GM23338 (cell line): ENCODE measurements at regions not wholly inside any gene's neighbourhood (a gene's known extent, or its start where the extent isn't known, plus 50 kb on each side); places are given as distances from the start of the nearest gene placed in this dataset.

Experiments used
- ATAC-seq: fragments of 200-7000 bp; cut with Tn5 transposase; 3 replicates; pipeline ENCODE4 v1.9.1; 2020
- DNase-seq: peaks from one replicate; pipeline ENCODE4 v3.0.0-alpha.2; 2015; ENCODE audit warnings: low spot score
- H2AFZ ChIP-seq: fragments of 200-600 bp; sonication (generic); 2 replicates; pipeline ENCODE4 v1.8.0; 2016; ENCODE audit warnings: antibody characterized with exemption, mild to moderate bottlenecking, moderate library complexity
- H3F3A ChIP-seq: fragments of 200-600 bp; sonication (generic); replicated peaks from 2 replicates; pipeline ENCODE4 v1.8.0; 2017; ENCODE audit warnings: antibody characterized with exemption, mixed run types, low read depth
- H3K27ac ChIP-seq: fragments of 200-600 bp; sonication (generic); 2 replicates; pipeline ENCODE4 v1.6.1; 2016; ENCODE audit warnings: low read depth
- H3K27me3 ChIP-seq: fragments of 200-600 bp; sonication (generic); 2 replicates; pipeline ENCODE4 v1.8.0; 2016; ENCODE audit warnings: mild to moderate bottlenecking, mixed run types, moderate library complexity; ENCODE audit not compliant: insufficient read depth
- H3K36me3 ChIP-seq: fragments of 200-600 bp; sonication (generic); 2 replicates; pipeline ENCODE4 v1.8.0; 2016; ENCODE audit warnings: mild to moderate bottlenecking; ENCODE audit not compliant: insufficient read depth
- H3K4me1 ChIP-seq: fragments of 200-600 bp; sonication (generic); 2 replicates; pipeline ENCODE4 v1.8.0; 2016; ENCODE audit warnings: mild to moderate bottlenecking, moderate library complexity; ENCODE audit not compliant: insufficient read depth
- H3K4me2 ChIP-seq: fragments of 200-600 bp; sonication (generic); 2 replicates; pipeline ENCODE4 v1.7.1; 2017; ENCODE audit warnings: mixed run types
- H3K4me3 ChIP-seq: fragments of 200-600 bp; sonication (generic); 2 replicates; pipeline ENCODE4 v1.6.1; 2016; ENCODE audit warnings: mixed run types
- H3K79me2 ChIP-seq: fragments of 200-600 bp; sonication (generic); replicated peaks from 2 replicates; pipeline ENCODE4 v1.8.0; 2017; ENCODE audit warnings: mild to moderate bottlenecking; ENCODE audit not compliant: insufficient read depth
- H3K9me2 ChIP-seq: fragments of 200-600 bp; sonication (generic); 2 replicates; pipeline ENCODE4 v1.8.0; 2017; ENCODE audit not compliant: insufficient read depth
- H4K20me1 ChIP-seq: fragments of 200-600 bp; sonication (generic); replicated peaks from 2 replicates; pipeline ENCODE4 v1.8.0; 2017; ENCODE audit warnings: mild to moderate bottlenecking; ENCODE audit not compliant: insufficient read depth
- H3K27ac Mint-ChIP-seq: 2 replicates; pipeline ENCODE4 v1.8.0; 2020; ENCODE audit warnings: inconsistent platforms, mild to moderate bottlenecking, moderate library complexity, mixed read lengths
- H3K27me3 Mint-ChIP-seq: 3 replicates; pipeline ENCODE4 v1.8.0; 2022; ENCODE audit warnings: low read depth, mild to moderate bottlenecking, moderate library complexity, mixed read lengths, inconsistent platforms; ENCODE audit not compliant: insufficient read depth, poor library complexity
- H3K36me3 Mint-ChIP-seq: 3 replicates; pipeline ENCODE4 v1.8.0; 2021; ENCODE audit warnings: low read depth, mild to moderate bottlenecking, inconsistent platforms, moderate library complexity, mixed read lengths
- H3K4me1 Mint-ChIP-seq: 3 replicates; pipeline ENCODE4 v1.8.0; 2020; ENCODE audit warnings: mild to moderate bottlenecking, inconsistent platforms, mixed read lengths
- H3K4me3 Mint-ChIP-seq: 3 replicates; pipeline ENCODE4 v1.8.0; 2021; ENCODE audit warnings: moderate library complexity, mild to moderate bottlenecking, inconsistent platforms, mixed read lengths
- H3K9me3 Mint-ChIP-seq: 3 replicates; pipeline ENCODE4 v1.8.0; 2020; ENCODE audit warnings: moderate library complexity, mild to moderate bottlenecking, inconsistent platforms, mixed read lengths
- CREB1 ChIP-seq: fragments of 250-450 bp; sonication (Bioruptor Pico); IDR thresholded peaks from 2 replicates; pipeline ENCODE4 v1.5.0; 2020; ENCODE audit warnings: low read depth, mild to moderate bottlenecking, moderate library complexity
- CTCF ChIP-seq, 2 experiments: fragments of 200-600 bp in 1 of 2; sonication (generic) in 1 of 2; conservative IDR thresholded peaks; 2 replicates each; pipeline versions ENCODE4 v1.5.1 to v1.6.1; 2016 to 2017; ENCODE audit warnings: antibody characterized with exemption in 2 of 2, low read depth in 2 of 2, mild to moderate bottlenecking in 2 of 2, moderate library complexity in 1 of 2
- ETS1 ChIP-seq: IDR thresholded peaks from 2 replicates; pipeline ENCODE4 v1.6.1; 2016; ENCODE audit warnings: antibody characterized with exemption
- EZH2 ChIP-seq: fragments of 200-600 bp; sonication (generic); IDR thresholded peaks from one replicate; pipeline ENCODE4 v1.8.0; 2017; ENCODE audit warnings: antibody characterized with exemption, mild to moderate bottlenecking, low read depth; ENCODE audit not compliant: unreplicated experiment
- EZH2phosphoT487 ChIP-seq: fragments of 200-600 bp; sonication (generic); IDR thresholded peaks from one replicate; pipeline ENCODE4 v1.8.1; 2018; ENCODE audit warnings: antibody characterized with exemption; ENCODE audit not compliant: unreplicated experiment
- JUNB ChIP-seq: IDR thresholded peaks from one replicate; pipeline ENCODE4 v1.6.1; 2016; ENCODE audit warnings: antibody characterized with exemption; ENCODE audit not compliant: unreplicated experiment
- NANOG ChIP-seq: IDR thresholded peaks from 2 replicates; pipeline ENCODE4 v1.6.1; 2016; ENCODE audit warnings: antibody characterized with exemption, borderline replicate concordance
- POLR2AphosphoS5 ChIP-seq: IDR thresholded peaks from 2 replicates; pipeline ENCODE4 v1.6.1; 2016; ENCODE audit warnings: antibody characterized with exemption, low read depth
- STAT1 ChIP-seq: IDR thresholded peaks from one replicate; pipeline ENCODE4 v1.6.1; 2016; ENCODE audit warnings: antibody characterized with exemption; ENCODE audit not compliant: unreplicated experiment
- ZNF114 ChIP-seq: fragments of 250-450 bp; sonication (Bioruptor Pico); IDR thresholded peaks from 2 replicates; pipeline ENCODE4 v1.5.0; 2020; ENCODE audit warnings: mild to moderate bottlenecking, moderate library complexity
- ZNF331 ChIP-seq: fragments of 250-450 bp; sonication (Bioruptor Pico); IDR thresholded peaks from 2 replicates; pipeline ENCODE4 v1.5.0; 2020; ENCODE audit warnings: low read depth, mild to moderate bottlenecking, moderate library complexity
- ZNF462 ChIP-seq: fragments of 250-450 bp; sonication (Bioruptor Pico); IDR thresholded peaks from 2 replicates; pipeline ENCODE4 v1.5.0; 2020; ENCODE audit warnings: mild to moderate bottlenecking, moderate library complexity
- TF ChIP-seq, protein P1 (sequence below): IDR thresholded peaks from one replicate; pipeline ENCODE4 v1.6.1; 2018; ENCODE audit warnings: antibody characterized with exemption; ENCODE audit not compliant: unreplicated experiment

- Histone ChIP-seq H3K36me3 (no peaks in the 10 kb centered on the region), H3K27ac (no peak overlapping the region), H3K4me3 (no peak overlapping the region), H2AFZ (no peak overlapping the region), H3K9me2 (peaks cover 3% of the 10 kb centered on the region; the same call in 1 of the 2 replicates), H3K79me2 (no peaks in the 10 kb centered on the region), H3K4me2 (no peak overlapping the region), H3F3A (no peaks in the 10 kb centered on the region), H4K20me1 (no peaks in the 10 kb centered on the region), H3K4me1 (no peaks in the 10 kb centered on the region), H3K27me3 (no peaks in the 10 kb centered on the region)
- Mint-ChIP-seq H3K27me3 (peaks cover 4% of the 10 kb centered on the region), H3K4me3 (no peak overlapping the region), H3K4me1 (peaks cover 2% of the 10 kb centered on the region; the same call in 1 of the 3 replicates), H3K36me3 (no peaks in the 10 kb centered on the region), H3K9me3 (no peaks in the 10 kb centered on the region), H3K27ac (no peak overlapping the region)
- ATAC-seq (no peak), DNase-seq (no peak)
- no peak for TF ChIP-seq JUNB
- no peak for TF ChIP-seq ZNF331 (CRISPR knock-in tag)
- no peak for TF ChIP-seq EZH2phosphoT487
- TF ChIP-seq ZNF114, result no peak
- no peak for TF ChIP-seq ETS1
- TF ChIP-seq CTCF (conservative IDR thresholded peaks at IDR 0.05; ENCODE audit: low read depth in 2 of 2), result no peak
- no peak for TF ChIP-seq CREB1
- no peak for TF ChIP-seq ZNF462 (CRISPR knock-in tag)
- TF ChIP-seq, protein P1, sequence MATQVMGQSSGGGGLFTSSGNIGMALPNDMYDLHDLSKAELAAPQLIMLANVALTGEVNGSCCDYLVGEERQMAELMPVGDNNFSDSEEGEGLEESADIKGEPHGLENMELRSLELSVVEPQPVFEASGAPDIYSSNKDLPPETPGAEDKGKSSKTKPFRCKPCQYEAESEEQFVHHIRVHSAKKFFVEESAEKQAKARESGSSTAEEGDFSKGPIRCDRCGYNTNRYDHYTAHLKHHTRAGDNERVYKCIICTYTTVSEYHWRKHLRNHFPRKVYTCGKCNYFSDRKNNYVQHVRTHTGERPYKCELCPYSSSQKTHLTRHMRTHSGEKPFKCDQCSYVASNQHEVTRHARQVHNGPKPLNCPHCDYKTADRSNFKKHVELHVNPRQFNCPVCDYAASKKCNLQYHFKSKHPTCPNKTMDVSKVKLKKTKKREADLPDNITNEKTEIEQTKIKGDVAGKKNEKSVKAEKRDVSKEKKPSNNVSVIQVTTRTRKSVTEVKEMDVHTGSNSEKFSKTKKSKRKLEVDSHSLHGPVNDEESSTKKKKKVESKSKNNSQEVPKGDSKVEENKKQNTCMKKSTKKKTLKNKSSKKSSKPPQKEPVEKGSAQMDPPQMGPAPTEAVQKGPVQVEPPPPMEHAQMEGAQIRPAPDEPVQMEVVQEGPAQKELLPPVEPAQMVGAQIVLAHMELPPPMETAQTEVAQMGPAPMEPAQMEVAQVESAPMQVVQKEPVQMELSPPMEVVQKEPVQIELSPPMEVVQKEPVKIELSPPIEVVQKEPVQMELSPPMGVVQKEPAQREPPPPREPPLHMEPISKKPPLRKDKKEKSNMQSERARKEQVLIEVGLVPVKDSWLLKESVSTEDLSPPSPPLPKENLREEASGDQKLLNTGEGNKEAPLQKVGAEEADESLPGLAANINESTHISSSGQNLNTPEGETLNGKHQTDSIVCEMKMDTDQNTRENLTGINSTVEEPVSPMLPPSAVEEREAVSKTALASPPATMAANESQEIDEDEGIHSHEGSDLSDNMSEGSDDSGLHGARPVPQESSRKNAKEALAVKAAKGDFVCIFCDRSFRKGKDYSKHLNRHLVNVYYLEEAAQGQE, result no peak
- no peak for TF ChIP-seq POLR2AphosphoS5
- TF ChIP-seq EZH2, result no peak
- TF ChIP-seq NANOG, result no peak
- no peak for TF ChIP-seq STAT1
Observed at GRCh38 chr17:33512113-33512512, 219.0 kb upstream of the ASIC2 start.
